ENCODE measurements at regions not wholly inside any gene's neighbourhood (a gene's known extent, or its start where the extent isn't known, plus 50 kb on each side); places are given as distances from the start of the nearest gene placed in this dataset.
"Not testable (repeated sequence)": the region's sequence is repeated elsewhere in the genome, so short reads cannot be mapped to it uniquely, and the experiment has no call there.

- TF ChIP-seq EGR1 (IDR thresholded peaks at IDR 0.05; ENCODE audit: low read depth in 2 of 2); CTCF (IDR thresholded peaks at IDR 0.05; ENCODE audit: low read depth, low read length, missing input control); GABPA (IDR thresholded peaks at IDR 0.05 in 1 of 2, conservative IDR thresholded peaks at IDR 0.05 in 1 of 2); TAF1 (conservative IDR thresholded peaks at IDR 0.05): not testable (repeated sequence)
Observed at GRCh38 chr1:104664374-104664773, 914.7 kb downstream of the AMY1C start.

Data from liver (tissue), 3 donors.